Adrenal gland (tissue), 9 donors: ENCODE measurements at regions not wholly inside any gene's neighbourhood (a gene's known extent, or its start where the extent isn't known, plus 50 kb on each side); places are given as distances from the start of the nearest gene placed in this dataset.

ENCODE experiments used
- DNase-seq, 7 donors: peaks; one replicate each; pipeline ENCODE4 v3.0.0-alpha.2; 2019 to 2020
- H3K27ac ChIP-seq, 5 donors: fragments of 200-600 bp; sonication (generic) in 4 of 5; 1 replicate in 3 of 5; 2 replicates in 2 of 5; pipeline versions ENCODE4 v1.5.1 to v1.8.0; 2016 to 2020; ENCODE audit warnings: mild to moderate bottlenecking in 1 of 5
- H3K27me3 ChIP-seq: fragments of 200-600 bp; 2 replicates; pipeline ENCODE4 v1.8.0; 2021
- H3K36me3 ChIP-seq, 2 donors: fragments of 200-600 bp; replicated peaks in 1 of 2; 1 replicate in 1 of 2; 2 replicates in 1 of 2; pipeline versions ENCODE4 v1.5.1 to v1.8.0; 2018 to 2022
- H3K4me1 ChIP-seq, 2 donors: fragments of 200-600 bp; replicated peaks in 1 of 2; 1 replicate in 1 of 2; 2 replicates in 1 of 2; pipeline versions ENCODE4 v1.5.1 to v1.8.0; 2018 to 2021
- H3K4me3 ChIP-seq, 4 donors: fragments of 200-600 bp; sonication (generic) in 3 of 4; one replicate each; pipeline ENCODE4 v1.5.1; 2016 to 2018
- H3K9me3 ChIP-seq, 3 donors: fragments of 200-600 bp; sonication (generic) in 1 of 3; replicated peaks in 1 of 3; 1 replicate in 2 of 3; 2 replicates in 1 of 3; pipeline versions ENCODE4 v1.5.1 to v1.8.0; 2016 to 2021
- POLR2A ChIP-seq, 2 donors: fragments of 450-650 bp; IDR thresholded peaks; one replicate each; pipeline ENCODE4 v1.6.1; 2017; ENCODE audit warnings: antibody characterized with exemption in 2 of 2, mild to moderate bottlenecking in 2 of 2, moderate library complexity in 1 of 2
- WGBS, 4 donors: extraction: QIAGEN DNeasy Blood & Tissue Kit in 2 of 4; methylation state at CpG; one replicate each; pipeline versions ENCODE4 v1.1.5 to v1.1.7; 2013 to 2017; 5-methylcytosine and 5-hydroxymethylcytosine counted together
- intact Hi-C, 2 donors: fragments of 100-400 bp; cut with DNase I; formaldehyde crosslinking; loops; one replicate each; pipeline versions ENCODE4 v1.14.1 to v1.15.0; 2022 to 2023
- TF ChIP-seq, protein P1 (sequence below), 6 experiments: fragments of 450-650 bp in 4 of 6; fragments of 200-600 bp in 2 of 6; sonication (generic) in 1 of 6; IDR thresholded peaks; 1 replicate in 5 of 6; 2 replicates in 1 of 6; pipeline versions ENCODE4 v1.5.1 to v1.8.0; 2016 to 2021; ENCODE audit warnings: antibody characterized with exemption in 6 of 6, mild to moderate bottlenecking in 2 of 6, moderate library complexity in 1 of 6
- donor health status: healthy with polysubstance abuse.
- donor health status: Bipolar disorder and iron deficiency.
- donor health status: DM: yes; HTN: yes; CAD: no.
- donor health status: DM: no; HTN: no; CAD: no.
- donor health status: DM: no; HTN: no; CAD: no.

DNA sequence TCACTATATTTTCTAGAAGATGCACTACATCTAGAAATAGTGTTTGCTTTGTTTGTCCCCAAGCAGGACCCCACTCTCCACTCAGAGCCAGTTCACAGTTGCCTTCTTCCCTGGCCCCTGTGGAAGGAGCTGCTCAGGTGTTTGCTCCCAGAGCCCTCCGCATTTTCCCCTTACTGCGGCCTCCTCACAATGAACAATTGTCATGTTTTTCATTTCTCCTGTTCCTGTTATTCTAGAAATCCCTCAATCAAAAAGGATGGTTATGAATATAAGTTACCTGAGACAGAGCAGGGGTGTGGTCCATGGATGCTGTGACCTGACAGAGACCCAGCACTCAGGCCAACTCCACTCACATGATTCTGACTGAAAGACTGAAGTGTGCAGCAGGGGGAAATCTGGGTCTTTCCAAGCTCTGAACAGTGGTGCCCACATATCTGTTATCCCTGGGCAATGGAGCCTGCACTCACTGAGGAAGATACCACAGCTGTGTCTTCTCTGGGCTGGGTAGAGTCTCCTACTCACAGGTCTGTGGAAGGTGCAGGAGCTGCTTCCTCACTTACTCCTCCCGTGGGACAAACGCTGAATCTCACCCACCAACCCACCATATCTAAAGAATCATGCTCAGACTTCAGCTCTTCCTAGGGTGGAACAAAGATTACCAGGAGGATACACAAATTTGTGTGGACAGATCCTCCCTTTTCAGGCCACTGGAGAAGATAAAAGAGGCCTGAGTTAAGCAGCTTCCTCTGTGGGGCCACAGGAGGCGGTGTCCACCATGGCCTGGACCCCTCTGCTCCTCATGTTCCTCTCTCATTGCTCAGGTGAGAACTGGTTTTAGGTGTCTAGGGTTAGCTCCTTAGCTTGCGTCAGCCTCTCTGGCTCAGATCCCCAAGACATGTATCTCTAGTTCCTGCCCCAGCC, 87.1 kb upstream of the TOP3B start:
- TF ChIP-seq POLR2A (IDR thresholded peaks at IDR 0.05) = no peak
- TF ChIP-seq, protein P1, sequence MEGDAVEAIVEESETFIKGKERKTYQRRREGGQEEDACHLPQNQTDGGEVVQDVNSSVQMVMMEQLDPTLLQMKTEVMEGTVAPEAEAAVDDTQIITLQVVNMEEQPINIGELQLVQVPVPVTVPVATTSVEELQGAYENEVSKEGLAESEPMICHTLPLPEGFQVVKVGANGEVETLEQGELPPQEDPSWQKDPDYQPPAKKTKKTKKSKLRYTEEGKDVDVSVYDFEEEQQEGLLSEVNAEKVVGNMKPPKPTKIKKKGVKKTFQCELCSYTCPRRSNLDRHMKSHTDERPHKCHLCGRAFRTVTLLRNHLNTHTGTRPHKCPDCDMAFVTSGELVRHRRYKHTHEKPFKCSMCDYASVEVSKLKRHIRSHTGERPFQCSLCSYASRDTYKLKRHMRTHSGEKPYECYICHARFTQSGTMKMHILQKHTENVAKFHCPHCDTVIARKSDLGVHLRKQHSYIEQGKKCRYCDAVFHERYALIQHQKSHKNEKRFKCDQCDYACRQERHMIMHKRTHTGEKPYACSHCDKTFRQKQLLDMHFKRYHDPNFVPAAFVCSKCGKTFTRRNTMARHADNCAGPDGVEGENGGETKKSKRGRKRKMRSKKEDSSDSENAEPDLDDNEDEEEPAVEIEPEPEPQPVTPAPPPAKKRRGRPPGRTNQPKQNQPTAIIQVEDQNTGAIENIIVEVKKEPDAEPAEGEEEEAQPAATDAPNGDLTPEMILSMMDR (IDR thresholded peaks at IDR 0.05) = no peak
- H3K27me3 ChIP-seq = no peaks in the 10 kb centered on the region
- intact Hi-C loops = no loop called here
- no peaks in the 10 kb centered on the region for H3K9me3 ChIP-seq
- no peaks in the 10 kb centered on the region for H3K36me3 ChIP-seq
- DNase-seq = no peak
- no peak overlapping the region for H3K4me3 ChIP-seq
- 84 to 96% (median 88%) methylated on average over 6 of the region's 6 CpGs for WGBS, 4 donors
- no peak overlapping the region for H3K27ac ChIP-seq
- no peaks in the 10 kb centered on the region for H3K4me1 ChIP-seq

GRCh38 chr22:22068657-22069056, 86.1 kb upstream of the TOP3B start:
- no peaks in the 10 kb centered on the region for H3K27me3 ChIP-seq
- intact Hi-C loops = no loop called here
- DNase-seq = no peak
- no peak overlapping the region for H3K4me3 ChIP-seq
- H3K4me1 ChIP-seq = no peaks in the 10 kb centered on the region
- no peaks in the 10 kb centered on the region for H3K9me3 ChIP-seq
- 74 to 85% (median 78%) methylated on average over 2 of the region's 2 CpGs for WGBS, 4 donors
- H3K27ac ChIP-seq = no peak overlapping the region
- H3K36me3 ChIP-seq = no peaks in the 10 kb centered on the region
- TF ChIP-seq, protein P1 (IDR thresholded peaks at IDR 0.05) = no peak
- no peak for TF ChIP-seq POLR2A (IDR thresholded peaks at IDR 0.05)

- DNase-seq = no peak
- Histone ChIP-seq H3K4me3 (no peak overlapping the region), H3K27ac (no peak overlapping the region), H3K27me3 (no peaks in the 10 kb centered on the region), H3K36me3 (no peaks in the 10 kb centered on the region), H3K9me3 (no peaks in the 10 kb centered on the region), H3K4me1 (no peaks in the 10 kb centered on the region)
- intact Hi-C loops = no loop called here
- TF ChIP-seq, protein P1 (IDR thresholded peaks at IDR 0.05) = no peak
- TF ChIP-seq POLR2A (IDR thresholded peaks at IDR 0.05) = no peak
- 76 to 86% (median 81%) methylated on average over 2 of the region's 2 CpGs for WGBS, 4 donors
Measured at GRCh38 chr22:22068025-22068424, 85.4 kb upstream of the TOP3B start.

GRCh38 chr22:22067192-22067591, 84.6 kb upstream of the TOP3B start:
- DNase-seq = no peak
- Histone ChIP-seq H3K4me1 (no peaks in the 10 kb centered on the region), H3K27ac (no peak overlapping the region), H3K9me3 (no peaks in the 10 kb centered on the region), H3K4me3 (no peak overlapping the region), H3K36me3 (no peaks in the 10 kb centered on the region), H3K27me3 (no peaks in the 10 kb centered on the region)
- intact Hi-C loops = no loop called here
- 69 to 75% (median 74%) methylated on average over 2 to 3 of the region's 3 CpGs for WGBS, 4 donors
- TF ChIP-seq, protein P1 (IDR thresholded peaks at IDR 0.05) = no peak
- no peak for TF ChIP-seq POLR2A (IDR thresholded peaks at IDR 0.05)
